BE2C (cell line): ENCODE measurements at regions not wholly inside any gene's neighbourhood (a gene's known extent, or its start where the extent isn't known, plus 50 kb on each side); places are given as distances from the start of the nearest gene placed in this dataset.
"Not testable (repeated sequence)": the region's sequence is repeated elsewhere in the genome, so short reads cannot be mapped to it uniquely, and the experiment has no call there.

ENCODE experiments used
- DNase-seq: peaks from one replicate; pipeline ENCODE4 v3.0.0-alpha.2; 2020
- H3K27me3 ChIP-seq: fragments of 250-450 bp; sonication (Bioruptor Pico); 2 replicates; pipeline ENCODE4 v1.5.1; 2020; ENCODE audit warnings: mild to moderate bottlenecking
- H3K36me3 ChIP-seq: fragments of 250-450 bp; sonication (Bioruptor Pico); 2 replicates; pipeline ENCODE4 v1.5.1; 2020; ENCODE audit warnings: mild to moderate bottlenecking
- H3K4me1 ChIP-seq: fragments of 250-450 bp; sonication (Bioruptor Pico); 2 replicates; pipeline ENCODE4 v1.5.1; 2020
- H3K4me3 ChIP-seq: 2 replicates; pipeline ENCODE4 v1.5.1; 2011; ENCODE audit warnings: low read depth, low read length
- H3K9me3 ChIP-seq: fragments of 250-450 bp; sonication (Bioruptor Pico); 2 replicates; pipeline ENCODE4 v1.5.1; 2020
- CTCF ChIP-seq: IDR thresholded peaks from 2 replicates; pipeline ENCODE4 v1.5.1; 2012; ENCODE audit warnings: mild to moderate bottlenecking, low read depth, low read length

- no peak for TF ChIP-seq CTCF
- Histone ChIP-seq H3K27me3 (no peaks in the 10 kb centered on the region), H3K36me3 (no peaks in the 10 kb centered on the region), H3K4me1 (no peaks in the 10 kb centered on the region), H3K4me3 (no peak overlapping the region), H3K9me3 (no peaks in the 10 kb centered on the region; the same call in 1 of the 2 replicates)
- no peak for DNase-seq
These were observed 53.9 kb upstream of the GOLGA8B start for GRCh38 chr15:34637305-34637704.

GRCh38 chr15:34633602-34634001 lies 50.2 kb upstream of the GOLGA8B start:
- H3K9me3 ChIP-seq, H3K4me3 ChIP-seq: not testable (repeated sequence)

More at GRCh38 chr15:34633602-34634001, 50.2 kb upstream of the GOLGA8B start:
- H3K4me1 ChIP-seq, H3K36me3 ChIP-seq, DNase-seq, H3K27me3 ChIP-seq: not testable (repeated sequence)
